Adrenal gland (tissue), 5 donors: ENCODE measurements at regions not wholly inside any gene's neighbourhood (a gene's known extent, or its start where the extent isn't known, plus 50 kb on each side); places are given as distances from the start of the nearest gene placed in this dataset.

ENCODE experiments used
- CTCF ChIP-seq, 6 experiments: fragments of 450-650 bp in 4 of 6; fragments of 200-600 bp in 2 of 6; sonication (generic) in 1 of 6; IDR thresholded peaks; 1 replicate in 5 of 6; 2 replicates in 1 of 6; pipeline versions ENCODE4 v1.5.1 to v1.8.0; 2016 to 2021; ENCODE audit warnings: antibody characterized with exemption in 6 of 6, mild to moderate bottlenecking in 2 of 6, moderate library complexity in 1 of 6
- POLR2A ChIP-seq, 2 donors: fragments of 450-650 bp; IDR thresholded peaks; one replicate each; pipeline ENCODE4 v1.6.1; 2017; ENCODE audit warnings: antibody characterized with exemption in 2 of 2, mild to moderate bottlenecking in 2 of 2, moderate library complexity in 1 of 2
- donor health status: DM: no; HTN: no; CAD: no.

GRCh38 chr13:90084684-90085290, 1262.7 kb upstream of the MIR17HG start:
- TF ChIP-seq CTCF (IDR thresholded peaks at IDR 0.05) (no peak), POLR2A (IDR thresholded peaks at IDR 0.05) (no peak)
